GM12872 (cell line): ENCODE measurements at regions not wholly inside any gene's neighbourhood (a gene's known extent, or its start where the extent isn't known, plus 50 kb on each side); places are given as distances from the start of the nearest gene placed in this dataset.

Experiments
- CTCF ChIP-seq: IDR thresholded peaks from 3 replicates; pipeline ENCODE4 v1.5.1; 2011; ENCODE audit warnings: low read depth, mild to moderate bottlenecking, low read length, moderate library complexity; ENCODE audit not compliant: insufficient read depth

DNA sequence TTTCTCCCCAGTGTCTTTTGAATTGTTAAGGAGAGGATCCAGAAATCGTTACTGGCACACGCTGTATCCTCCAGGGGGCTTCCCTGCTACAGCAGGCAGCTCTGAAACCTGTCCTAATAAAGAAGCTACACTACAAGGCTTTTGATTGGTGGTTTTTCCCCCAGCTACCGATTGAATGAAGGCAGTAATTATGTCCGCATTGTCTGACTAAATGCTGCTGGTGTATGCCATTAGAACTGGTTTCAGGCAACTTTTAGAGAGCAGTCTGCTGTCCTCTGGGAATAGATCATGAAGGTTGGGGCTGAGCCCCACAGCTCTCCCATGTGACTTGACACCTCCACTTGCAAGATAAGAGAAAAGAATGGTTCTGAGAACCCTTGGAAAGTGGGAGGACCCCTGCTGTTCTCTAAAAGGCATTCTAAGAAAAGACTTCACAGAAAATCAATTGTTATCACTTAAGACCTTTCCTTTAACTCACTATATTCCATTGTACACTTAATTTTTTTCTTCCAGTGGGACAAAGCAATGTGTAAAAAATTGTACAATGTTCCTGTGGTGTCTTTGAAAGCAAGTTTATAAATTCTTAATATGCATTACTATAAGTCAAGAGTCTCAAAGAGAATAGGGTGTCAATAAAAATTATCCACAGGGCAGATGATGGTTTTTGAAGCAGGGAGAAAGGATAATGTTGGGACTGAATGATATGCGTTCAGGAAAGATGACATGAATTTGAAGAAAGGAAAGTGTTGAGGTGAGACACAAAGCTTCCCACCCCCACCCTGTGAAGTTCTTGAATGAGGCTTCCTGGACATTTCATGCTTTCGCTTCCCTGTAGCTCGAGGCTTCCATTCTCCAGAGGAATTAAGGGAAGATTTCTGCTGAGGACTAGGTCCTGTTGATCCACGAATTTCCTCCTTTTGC lies 53.0 kb upstream of the DAZL start:
- no peak for TF ChIP-seq CTCF

- no peak for TF ChIP-seq CTCF
Observed at GRCh38 chr3:16658925-16659793, 53.9 kb upstream of the DAZL start.

GRCh38 chr3:16663854-16664712 lies 58.9 kb upstream of the DAZL start:
- no peak for TF ChIP-seq CTCF

DNA sequence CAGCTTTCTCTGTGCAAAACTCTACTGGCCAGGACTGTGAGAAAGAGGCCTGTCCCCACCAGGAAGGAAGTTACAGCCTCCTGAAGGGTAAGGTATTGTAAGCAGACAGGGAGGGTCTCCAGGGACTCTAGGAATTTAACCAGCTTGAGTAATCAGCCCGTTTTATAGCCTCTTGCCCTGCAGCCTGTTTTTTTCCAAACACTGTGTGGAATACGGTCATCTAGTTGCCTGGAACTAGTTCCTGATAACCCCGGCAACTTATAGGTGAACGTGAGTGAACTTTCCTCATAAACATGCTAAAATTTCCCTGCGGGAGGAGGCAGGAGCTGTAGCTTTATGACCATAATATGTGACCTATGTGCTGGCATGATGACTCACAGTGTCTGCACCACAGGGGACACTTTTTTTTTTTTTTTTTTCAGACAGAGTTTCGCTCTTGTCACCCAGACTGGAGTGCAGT lies 60.1 kb upstream of the DAZL start:
- no peak for TF ChIP-seq CTCF

DNA sequence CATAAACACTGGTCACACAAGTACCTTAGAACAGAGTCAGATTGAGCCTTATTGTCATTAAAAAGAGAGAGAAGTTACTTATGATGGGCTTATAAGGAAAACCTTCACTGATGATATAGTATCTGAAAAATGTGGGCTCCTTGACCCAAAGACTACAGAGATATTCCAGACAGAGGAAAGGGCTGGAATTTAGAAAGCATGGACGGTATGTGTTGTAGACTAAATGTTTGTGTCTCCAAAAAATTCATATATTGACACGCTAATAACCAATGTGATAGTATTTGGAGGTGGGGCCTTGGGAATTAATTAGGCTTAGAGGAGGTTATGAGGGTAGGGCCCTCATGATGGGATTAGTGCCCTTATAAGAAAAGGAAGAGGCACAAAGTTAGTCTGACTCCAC lies 61.0 kb upstream of the DAZL start:
- no peak for TF ChIP-seq CTCF

DNA sequence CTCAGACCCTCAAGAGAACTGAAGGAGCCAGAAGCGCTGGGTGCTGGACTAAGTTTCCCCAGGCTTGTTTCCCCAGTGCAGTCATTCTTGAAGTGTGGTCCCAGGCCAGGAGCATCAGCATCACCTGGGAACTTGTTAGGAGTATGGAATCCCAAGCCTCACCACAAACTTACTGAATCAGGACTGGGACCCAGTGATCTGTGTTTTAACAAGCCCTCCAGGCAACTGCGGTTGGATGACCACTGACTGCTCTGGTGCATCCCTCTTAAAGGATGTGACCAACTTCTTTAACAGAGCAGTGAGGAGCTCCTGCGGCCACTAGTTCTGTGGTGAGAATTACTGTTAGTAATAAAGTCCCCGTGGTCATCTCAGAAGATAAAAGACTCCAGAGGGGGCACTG lies 62.4 kb upstream of the DAZL start:
- TF ChIP-seq CTCF = no peak
